AG04449 (cell line): ENCODE measurements at regions not wholly inside any gene's neighbourhood (a gene's known extent, or its start where the extent isn't known, plus 50 kb on each side); places are given as distances from the start of the nearest gene placed in this dataset.

ENCODE experiments used
- CTCF ChIA-PET: fragments of 350-600 bp; formaldehyde crosslinking; extraction: SDS; loops from one replicate; lab custom pipeline; 2021; ENCODE audit warnings: antibody characterized with exemption; lab: Yijun Ruan, JAX
- POLR2A ChIA-PET: fragments of 400-600, 350-600 bp; formaldehyde crosslinking; extraction: SDS; loops from one replicate; lab custom pipeline; 2020; ENCODE audit warnings: antibody characterized with exemption, inconsistent platforms; lab: Yijun Ruan, JAX
- DNase-seq: peaks from one replicate; pipeline ENCODE4 v3.0.0-alpha.2; 2010; ENCODE audit warnings: low read depth, low spot score
- H3K4me3 ChIP-seq: 2 replicates; pipeline ENCODE4 v1.5.1; 2011; ENCODE audit warnings: low read depth, mild to moderate bottlenecking, control low read depth, low read length
- CTCF ChIP-seq: IDR thresholded peaks from one replicate; pipeline ENCODE4 v1.5.1; 2011; ENCODE audit warnings: mild to moderate bottlenecking, moderate library complexity, low read length, control low read depth, inconsistent platforms; ENCODE audit not compliant: insufficient read depth; ENCODE audit errors: missing control alignments

- peak; percentile 62 for DNase-seq
- TF ChIP-seq CTCF = no peak
- no peak overlapping the region for H3K4me3 ChIP-seq
- CTCF ChIA-PET = interaction anchor here (1.2 kb wide), 1 partner anchor 9 kb away, joined by 5 read pairs; no protein-coding TSS in a partner anchor
- POLR2A ChIA-PET = interaction anchor here (1.2 to 1.5 kb wide), 2 partner anchors 12 to 50 kb away, joined by 3 to 5 read pairs; no protein-coding TSS in a partner anchor
Measured at GRCh38 chr12:80033448-80033847, 65.9 kb upstream of the OTOGL start.

- TF ChIP-seq CTCF = no peak
- CTCF ChIA-PET = no interaction called here
- no peak overlapping the region for H3K4me3 ChIP-seq
- POLR2A ChIA-PET = interaction anchor here (0.6 to 1.5 kb wide), 3 partner anchors 13 to 56 kb away, joined by 3 to 5 read pairs (median 3); no protein-coding TSS in a partner anchor
- DNase-seq = no peak
Measured at GRCh38 chr12:80032946-80033345, 66.4 kb upstream of the OTOGL start.

GRCh38 chr12:80031229-80031628 lies 68.1 kb upstream of the OTOGL start:
- CTCF ChIA-PET = no interaction called here
- POLR2A ChIA-PET = no interaction called here
- no peak for TF ChIP-seq CTCF
- no peak for DNase-seq
- no peak overlapping the region for H3K4me3 ChIP-seq

GRCh38 chr12:80025638-80026037 lies 73.7 kb upstream of the OTOGL start:
- CTCF ChIA-PET = interaction anchor here (1.2 kb wide), 1 partner anchor 19 kb away, joined by 4 read pairs; no protein-coding TSS in a partner anchor
- DNase-seq = no peak
- POLR2A ChIA-PET = no interaction called here
- no peak for TF ChIP-seq CTCF
- H3K4me3 ChIP-seq = no peak overlapping the region

- CTCF ChIA-PET = no interaction called here
- no peak overlapping the region for H3K4me3 ChIP-seq
- TF ChIP-seq CTCF = no peak
- no peak for DNase-seq
- POLR2A ChIA-PET = no interaction called here
Measured at GRCh38 chr12:80019691-80020090, 79.6 kb upstream of the OTOGL start.

GRCh38 chr12:80018119-80018518 lies 81.2 kb upstream of the OTOGL start:
- no peak for DNase-seq
- no peak for TF ChIP-seq CTCF
- no peak overlapping the region for H3K4me3 ChIP-seq
- ChIA-PET POLR2A (no interaction called here), CTCF (no interaction called here)
